Activated naive CD4-positive, alpha-beta T cell treated with Interleukin-2 at 50 U/mL for 16 hours (primary cell): ENCODE measurements at regions not wholly inside any gene's neighbourhood (a gene's known extent, or its start where the extent isn't known, plus 50 kb on each side); places are given as distances from the start of the nearest gene placed in this dataset.

Source experiments
- DNase-seq: peaks from one replicate; pipeline ENCODE4 v3.0.0-alpha.2; 2020

GRCh38 chr11:11135820-11136476 is 217.1 kb downstream of the CSNK2A3 start:
- no peak for DNase-seq

- DNase-seq = no peak
These were observed 223.9 kb downstream of the CSNK2A3 start for GRCh38 chr11:11129118-11129517.

- DNase-seq = no peak
These were observed 227.4 kb downstream of the CSNK2A3 start for GRCh38 chr11:11125618-11126017.

- DNase-seq = no peak
These were observed 230.3 kb downstream of the CSNK2A3 start for GRCh38 chr11:11122749-11123148.

GRCh38 chr11:11119917-11120316 is 233.1 kb downstream of the CSNK2A3 start:
- no peak for DNase-seq

GRCh38 chr11:11117730-11118129 is 235.3 kb downstream of the CSNK2A3 start:
- no peak for DNase-seq

GRCh38 chr11:11115475-11115874 is 237.6 kb downstream of the CSNK2A3 start:
- DNase-seq = no peak

GRCh38 chr11:11113626-11114025 is 239.4 kb downstream of the CSNK2A3 start:
- DNase-seq = no peak

- no peak for DNase-seq
These were observed 245.0 kb downstream of the CSNK2A3 start for GRCh38 chr11:11108026-11108425.

GRCh38 chr11:11107076-11107723 is 245.8 kb downstream of the CSNK2A3 start:
- DNase-seq = no peak

GRCh38 chr11:11105361-11105760 is 247.5 kb upstream of the ZBED5 start:
- DNase-seq = no peak

GRCh38 chr11:11095831-11096723 is 238.2 kb upstream of the ZBED5 start:
- DNase-seq = no peak

GRCh38 chr11:11090495-11090894 is 232.6 kb upstream of the ZBED5 start:
- no peak for DNase-seq

GRCh38 chr11:11089805-11090204 is 232.0 kb upstream of the ZBED5 start:
- DNase-seq = no peak

- DNase-seq = no peak
These were observed 229.1 kb upstream of the ZBED5 start for GRCh38 chr11:11086979-11087378.

GRCh38 chr11:11085580-11085979 is 227.7 kb upstream of the ZBED5 start:
- no peak for DNase-seq

- DNase-seq = no peak
These were observed 226.5 kb upstream of the ZBED5 start for GRCh38 chr11:11084337-11084736.

GRCh38 chr11:11083441-11083840 is 225.6 kb upstream of the ZBED5 start:
- DNase-seq = no peak

GRCh38 chr11:11082646-11083045 is 224.8 kb upstream of the ZBED5 start:
- no peak for DNase-seq

- no peak for DNase-seq
These were observed 223.9 kb upstream of the ZBED5 start for GRCh38 chr11:11081776-11082175.

- no peak for DNase-seq
These were observed 223.4 kb upstream of the ZBED5 start for GRCh38 chr11:11081288-11081687.

GRCh38 chr11:11078344-11079086 is 220.7 kb upstream of the ZBED5 start:
- DNase-seq = no peak

- no peak for DNase-seq
These were observed 220.0 kb upstream of the ZBED5 start for GRCh38 chr11:11077898-11078297.
